Chondrocyte (in vitro differentiated cells): ENCODE measurements at regions not wholly inside any gene's neighbourhood (a gene's known extent, or its start where the extent isn't known, plus 50 kb on each side); places are given as distances from the start of the nearest gene placed in this dataset.

Source experiments
- DNase-seq: peaks from one replicate; pipeline ENCODE4 v3.0.0; 2021; ENCODE audit warnings: mixed read lengths, low spot score
- H3K27ac Mint-ChIP-seq: one replicate; pipeline ENCODE4 v1.8.0; 2021; ENCODE audit warnings: mild to moderate bottlenecking, moderate library complexity, mixed read lengths; ENCODE audit not compliant: unreplicated experiment
- H3K27me3 Mint-ChIP-seq: 2 replicates; pipeline ENCODE4 v1.8.0; 2021; ENCODE audit warnings: low read depth, mixed read lengths
- H3K36me3 Mint-ChIP-seq: 2 replicates; pipeline ENCODE4 v1.8.0; 2021; ENCODE audit warnings: low read depth, mixed read lengths
- H3K4me1 Mint-ChIP-seq: 2 replicates; pipeline ENCODE4 v1.8.0; 2021; ENCODE audit warnings: low read depth, mild to moderate bottlenecking, mixed read lengths
- H3K4me3 Mint-ChIP-seq: one replicate; pipeline ENCODE4 v1.8.0; 2021; ENCODE audit warnings: mild to moderate bottlenecking, moderate library complexity, mixed read lengths; ENCODE audit not compliant: unreplicated experiment
- H3K9me3 Mint-ChIP-seq: 2 replicates; pipeline ENCODE4 v1.8.0; 2021; ENCODE audit warnings: low read depth, mixed read lengths
- TF ChIP-seq, protein P1 (sequence below): fragments of 200-600 bp; sonication (generic); IDR thresholded peaks from 2 replicates; pipeline ENCODE4 v1.5.0; 2021; ENCODE audit warnings: antibody characterized with exemption, mild to moderate bottlenecking, moderate library complexity

DNA sequence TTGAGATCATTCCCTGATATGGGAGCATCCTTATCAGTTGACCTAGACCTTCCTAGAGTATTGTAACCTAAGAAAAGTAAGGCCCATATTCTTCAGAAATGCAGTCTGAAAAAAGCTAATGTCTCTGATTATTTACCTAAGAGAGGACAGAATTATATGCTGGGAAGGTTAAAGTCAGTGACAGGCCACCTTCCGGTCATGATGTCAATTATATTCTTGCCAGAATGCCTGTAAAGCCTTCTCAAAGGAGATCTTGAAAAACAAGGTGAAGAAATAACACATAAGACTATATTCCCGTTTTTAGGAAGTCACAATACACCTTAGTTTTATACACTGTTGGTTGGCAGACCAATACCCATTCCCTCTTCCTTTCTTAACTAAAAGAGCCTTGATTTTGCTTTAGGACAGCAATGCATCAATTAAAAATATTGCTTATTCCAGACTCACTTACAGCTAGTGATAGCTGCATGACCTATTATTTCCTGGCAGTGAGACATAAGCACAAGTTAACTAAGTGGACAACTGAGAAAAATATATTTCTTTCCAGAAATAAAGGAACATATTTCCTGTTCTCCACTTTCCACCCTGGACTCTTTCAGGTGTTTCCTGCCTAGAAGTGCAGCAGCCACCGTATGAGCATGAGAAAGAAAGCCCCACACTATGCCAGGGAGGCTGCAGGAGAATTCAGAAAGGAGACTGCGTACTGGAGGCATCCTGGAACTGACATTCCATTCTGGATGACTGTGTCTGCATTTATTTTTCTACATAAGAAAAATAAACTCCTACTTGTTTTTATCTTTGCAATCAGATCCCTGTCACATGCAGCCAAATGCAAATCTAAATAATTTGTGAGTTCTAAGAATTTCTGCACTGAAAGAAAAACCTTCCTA is 332.9 kb upstream of the PTBP2 start:
- DNase-seq = no peak
- TF ChIP-seq, protein P1, sequence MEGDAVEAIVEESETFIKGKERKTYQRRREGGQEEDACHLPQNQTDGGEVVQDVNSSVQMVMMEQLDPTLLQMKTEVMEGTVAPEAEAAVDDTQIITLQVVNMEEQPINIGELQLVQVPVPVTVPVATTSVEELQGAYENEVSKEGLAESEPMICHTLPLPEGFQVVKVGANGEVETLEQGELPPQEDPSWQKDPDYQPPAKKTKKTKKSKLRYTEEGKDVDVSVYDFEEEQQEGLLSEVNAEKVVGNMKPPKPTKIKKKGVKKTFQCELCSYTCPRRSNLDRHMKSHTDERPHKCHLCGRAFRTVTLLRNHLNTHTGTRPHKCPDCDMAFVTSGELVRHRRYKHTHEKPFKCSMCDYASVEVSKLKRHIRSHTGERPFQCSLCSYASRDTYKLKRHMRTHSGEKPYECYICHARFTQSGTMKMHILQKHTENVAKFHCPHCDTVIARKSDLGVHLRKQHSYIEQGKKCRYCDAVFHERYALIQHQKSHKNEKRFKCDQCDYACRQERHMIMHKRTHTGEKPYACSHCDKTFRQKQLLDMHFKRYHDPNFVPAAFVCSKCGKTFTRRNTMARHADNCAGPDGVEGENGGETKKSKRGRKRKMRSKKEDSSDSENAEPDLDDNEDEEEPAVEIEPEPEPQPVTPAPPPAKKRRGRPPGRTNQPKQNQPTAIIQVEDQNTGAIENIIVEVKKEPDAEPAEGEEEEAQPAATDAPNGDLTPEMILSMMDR = no peak
- Mint-ChIP-seq H3K27ac (peak overlapping the region; percentile 60), H3K4me3 (no peak overlapping the region), H3K9me3 (peaks cover 6% of the 10 kb centered on the region), H3K4me1 (peaks cover 10% of the 10 kb centered on the region), H3K36me3 (no peaks in the 10 kb centered on the region), H3K27me3 (no peaks in the 10 kb centered on the region)

DNA sequence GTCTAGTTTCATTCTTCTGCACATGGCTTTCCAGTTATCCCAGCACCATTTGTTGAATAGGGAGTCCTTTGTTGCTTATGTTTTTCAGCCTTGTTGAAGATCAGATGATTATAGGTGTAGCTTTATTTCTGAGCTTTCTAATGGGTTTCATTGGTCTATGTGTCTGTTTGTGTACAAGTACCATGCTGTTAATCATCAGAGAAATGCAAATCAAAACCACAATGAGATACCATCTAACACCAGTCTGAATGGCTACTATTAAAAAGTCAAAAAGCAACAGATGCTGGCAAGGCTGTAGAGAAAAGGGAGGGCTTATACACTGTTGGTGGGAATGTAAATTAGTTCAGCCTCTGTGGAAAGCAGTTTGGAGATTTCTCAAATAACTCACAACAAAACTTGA is 321.5 kb upstream of the PTBP2 start:
- no peaks in the 10 kb centered on the region for H3K27me3 Mint-ChIP-seq
- no peak overlapping the region for H3K27ac Mint-ChIP-seq
- H3K4me1 Mint-ChIP-seq = no peaks in the 10 kb centered on the region
- H3K9me3 Mint-ChIP-seq = peaks cover 15% of the 10 kb centered on the region
- H3K4me3 Mint-ChIP-seq = no peak overlapping the region
- no peak for DNase-seq
- TF ChIP-seq, protein P1 = no peak
- H3K36me3 Mint-ChIP-seq = no peaks in the 10 kb centered on the region

DNA sequence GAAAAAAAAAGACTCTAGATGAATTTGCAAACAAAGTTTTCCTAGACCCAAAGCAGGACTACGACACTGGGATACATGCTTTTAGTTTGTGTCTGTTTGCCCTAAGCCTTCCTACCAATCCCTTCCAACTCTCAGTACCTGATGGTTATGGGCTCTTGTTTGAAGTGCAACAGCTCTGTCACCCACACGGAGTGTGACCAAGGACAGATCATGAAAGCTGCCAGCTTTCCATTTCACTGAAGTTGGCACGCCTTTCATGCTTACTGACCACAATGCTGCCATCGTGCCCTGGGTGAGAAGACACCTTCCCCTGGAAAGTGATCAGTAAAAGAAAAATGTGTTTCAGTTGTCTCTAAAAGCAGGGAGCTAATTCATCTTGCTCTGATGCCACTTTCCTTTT is 312.5 kb upstream of the PTBP2 start:
- TF ChIP-seq, protein P1 = no peak
- H3K4me3 Mint-ChIP-seq = no peak overlapping the region
- no peaks in the 10 kb centered on the region for H3K4me1 Mint-ChIP-seq
- H3K9me3 Mint-ChIP-seq = peaks cover 4% of the 10 kb centered on the region
- H3K27me3 Mint-ChIP-seq = peaks cover 11% of the 10 kb centered on the region
- no peak for DNase-seq
- no peaks in the 10 kb centered on the region for H3K36me3 Mint-ChIP-seq
- no peak overlapping the region for H3K27ac Mint-ChIP-seq

DNA sequence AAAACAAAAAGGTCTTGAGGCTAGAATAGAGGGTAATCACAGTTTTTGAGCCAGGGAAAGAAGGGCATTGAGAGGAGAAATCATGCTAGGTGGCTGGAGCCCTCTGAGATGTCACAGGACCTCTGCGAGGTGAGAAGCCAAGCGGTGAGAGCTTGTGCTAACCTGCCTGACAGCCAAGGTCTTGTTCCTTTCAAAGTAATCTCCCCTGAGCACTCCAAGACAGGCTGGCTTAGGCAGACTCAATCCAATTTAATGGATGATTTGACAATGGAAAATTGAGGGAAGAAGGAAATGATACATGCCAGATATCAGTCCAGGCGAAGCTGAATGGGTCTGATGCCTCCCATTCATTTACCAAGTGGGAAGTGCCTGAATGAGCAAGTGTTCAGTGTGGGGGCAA is 311.9 kb upstream of the PTBP2 start:
- peaks cover 4% of the 10 kb centered on the region for H3K9me3 Mint-ChIP-seq
- no peak overlapping the region for H3K27ac Mint-ChIP-seq
- TF ChIP-seq, protein P1 = no peak
- H3K27me3 Mint-ChIP-seq = peaks cover 11% of the 10 kb centered on the region
- no peaks in the 10 kb centered on the region for H3K4me1 Mint-ChIP-seq
- no peak overlapping the region for H3K4me3 Mint-ChIP-seq
- no peaks in the 10 kb centered on the region for H3K36me3 Mint-ChIP-seq
- no peak for DNase-seq

DNA sequence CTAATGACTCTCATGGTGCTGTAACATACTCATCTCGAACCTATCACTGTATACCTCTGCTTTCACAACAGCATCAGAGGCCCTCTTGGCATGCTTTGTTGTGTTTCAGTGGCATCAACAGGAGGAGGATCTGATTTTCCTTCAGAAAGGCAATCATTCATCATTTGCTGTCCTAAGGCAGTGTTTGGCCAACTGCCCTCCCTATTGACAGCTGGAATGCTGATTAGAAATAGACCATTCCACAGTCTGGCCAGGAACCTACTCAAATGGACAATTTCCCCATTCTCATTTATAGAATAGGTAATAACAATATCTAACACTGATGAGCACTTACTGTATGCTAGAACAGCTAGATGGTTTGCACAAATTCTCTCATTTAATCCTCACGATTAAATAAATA is 310.6 kb upstream of the PTBP2 start:
- peaks cover 6% of the 10 kb centered on the region for H3K9me3 Mint-ChIP-seq
- no peaks in the 10 kb centered on the region for H3K36me3 Mint-ChIP-seq
- no peak overlapping the region for H3K4me3 Mint-ChIP-seq
- peaks cover 3% of the 10 kb centered on the region for H3K4me1 Mint-ChIP-seq
- no peak for DNase-seq
- H3K27ac Mint-ChIP-seq = no peak overlapping the region
- H3K27me3 Mint-ChIP-seq = peaks cover 11% of the 10 kb centered on the region
- TF ChIP-seq, protein P1 = no peak
